ENCODE measurements at regions not wholly inside any gene's neighbourhood (a gene's known extent, or its start where the extent isn't known, plus 50 kb on each side); places are given as distances from the start of the nearest gene placed in this dataset.

DNA sequence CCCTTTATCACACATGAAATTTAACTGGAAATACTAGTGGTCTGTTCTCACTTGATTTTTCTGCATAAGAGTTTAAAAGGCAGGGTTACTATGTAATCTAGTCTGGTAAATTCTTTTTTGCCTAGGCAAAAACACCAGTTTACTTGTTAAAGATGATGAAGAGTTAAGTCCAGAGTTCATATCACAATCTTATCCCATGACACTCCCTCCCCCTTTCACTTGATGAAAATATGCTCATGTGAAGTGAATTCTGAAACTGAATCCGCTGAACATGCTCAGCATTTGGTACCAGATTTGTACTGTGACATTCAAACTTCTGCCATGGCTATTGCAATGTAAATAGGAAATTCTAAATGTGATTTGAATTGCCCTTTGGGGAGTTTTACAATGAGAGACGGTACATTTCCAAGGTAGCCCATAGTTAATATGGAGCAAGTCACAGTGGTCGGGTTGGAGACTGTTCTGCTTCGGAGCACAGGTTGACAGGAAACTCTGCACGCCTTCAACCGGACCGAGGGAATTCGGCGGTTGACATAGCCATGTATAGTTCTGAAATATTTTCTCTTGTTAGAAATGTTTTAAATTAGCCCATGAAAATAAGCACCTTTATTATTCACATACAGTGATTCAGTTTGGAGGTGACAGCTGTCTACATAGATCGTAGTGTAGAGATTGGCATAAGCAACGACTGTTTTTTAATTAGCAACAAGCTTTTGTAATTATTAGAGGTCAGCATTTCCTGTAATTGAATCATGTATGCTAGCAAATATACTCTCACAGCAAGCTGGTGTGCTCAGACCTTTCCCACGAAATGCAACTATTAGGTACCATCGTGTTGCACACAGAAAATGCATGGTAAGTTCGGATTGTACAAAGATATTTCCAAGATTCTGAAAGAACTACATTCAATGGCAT is 768.6 kb upstream of the GOLIM4 start:
- TF ChIP-seq ZNF12 (CRISPR knock-in tag; IDR thresholded peaks at IDR 0.05) (no peak), TCF7 (IDR thresholded peaks at IDR 0.05; ENCODE audit: low read depth) (no peak), SP1 (IDR thresholded peaks at IDR 0.05) (no peak), SP1 (CRISPR knock-in tag; IDR thresholded peaks at IDR 0.05) (no peak), NFYB (CRISPR knock-in tag; IDR thresholded peaks at IDR 0.05) (no peak), TGIF2 (CRISPR knock-in tag; IDR thresholded peaks at IDR 0.05) (no peak), KAT7 (CRISPR knock-in tag; IDR thresholded peaks at IDR 0.05; ENCODE audit: borderline replicate concordance) (no peak), ZZZ3 (CRISPR knock-in tag; IDR thresholded peaks at IDR 0.05; ENCODE audit: borderline replicate concordance) (no peak), MAZ (IDR thresholded peaks at IDR 0.05; ENCODE audit: borderline replicate concordance, low read depth, low read length) (no peak), MAZ (CRISPR knock-in tag; IDR thresholded peaks at IDR 0.05; ENCODE audit: low read depth) (no peak), ZNF589 (CRISPR knock-in tag; conservative IDR thresholded peaks at IDR 0.05) (no peak), NFE2L2 (IDR thresholded peaks at IDR 0.05; ENCODE audit: low read length) (no peak), SMC3 (IDR thresholded peaks at IDR 0.05; ENCODE audit: low read length) (no peak)
- TF ChIP-seq, protein P1, sequence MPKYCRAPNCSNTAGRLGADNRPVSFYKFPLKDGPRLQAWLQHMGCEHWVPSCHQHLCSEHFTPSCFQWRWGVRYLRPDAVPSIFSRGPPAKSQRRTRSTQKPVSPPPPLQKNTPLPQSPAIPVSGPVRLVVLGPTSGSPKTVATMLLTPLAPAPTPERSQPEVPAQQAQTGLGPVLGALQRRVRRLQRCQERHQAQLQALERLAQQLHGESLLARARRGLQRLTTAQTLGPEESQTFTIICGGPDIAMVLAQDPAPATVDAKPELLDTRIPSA (CRISPR knock-in tag; IDR thresholded peaks at IDR 0.05; ENCODE audit: borderline replicate concordance) = no peak
